Stimulated activated CD4-positive, alpha-beta T cell treated with anti-CD3 and anti-CD28 coated beads, TNF-alpha, amount 100 ng/mL, for 48 hours (primary cell): ENCODE measurements at regions not wholly inside any gene's neighbourhood (a gene's known extent, or its start where the extent isn't known, plus 50 kb on each side); places are given as distances from the start of the nearest gene placed in this dataset.
"Not testable (repeated sequence)": the region's sequence is repeated elsewhere in the genome, so short reads cannot be mapped to it uniquely, and the experiment has no call there.

ENCODE experiments used
- DNase-seq, 3 donors: peaks; one replicate each; pipeline ENCODE4 v3.0.0-alpha.2; 2020; ENCODE audit warnings: low read depth in 3 of 3

DNA sequence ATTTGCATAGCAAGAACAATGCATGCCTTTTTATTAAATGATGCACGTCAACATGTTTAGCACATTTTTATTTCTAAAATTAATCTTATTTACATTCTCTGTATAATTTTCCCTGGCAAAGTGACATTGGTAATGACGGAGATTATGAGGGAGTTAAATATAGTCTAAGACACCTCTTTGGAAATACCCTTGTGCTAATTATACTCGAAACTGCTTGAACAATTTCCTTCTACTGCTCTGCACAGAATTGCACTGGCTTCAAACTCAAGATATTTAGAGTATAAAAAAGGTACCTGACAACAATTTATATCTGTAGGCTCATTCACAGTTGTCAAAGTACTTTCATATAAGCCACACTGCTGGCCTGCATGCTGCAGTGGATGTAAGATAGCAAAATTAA lies 602.7 kb downstream of the NXPH1 start:
- DNase-seq, result no peak

DNA sequence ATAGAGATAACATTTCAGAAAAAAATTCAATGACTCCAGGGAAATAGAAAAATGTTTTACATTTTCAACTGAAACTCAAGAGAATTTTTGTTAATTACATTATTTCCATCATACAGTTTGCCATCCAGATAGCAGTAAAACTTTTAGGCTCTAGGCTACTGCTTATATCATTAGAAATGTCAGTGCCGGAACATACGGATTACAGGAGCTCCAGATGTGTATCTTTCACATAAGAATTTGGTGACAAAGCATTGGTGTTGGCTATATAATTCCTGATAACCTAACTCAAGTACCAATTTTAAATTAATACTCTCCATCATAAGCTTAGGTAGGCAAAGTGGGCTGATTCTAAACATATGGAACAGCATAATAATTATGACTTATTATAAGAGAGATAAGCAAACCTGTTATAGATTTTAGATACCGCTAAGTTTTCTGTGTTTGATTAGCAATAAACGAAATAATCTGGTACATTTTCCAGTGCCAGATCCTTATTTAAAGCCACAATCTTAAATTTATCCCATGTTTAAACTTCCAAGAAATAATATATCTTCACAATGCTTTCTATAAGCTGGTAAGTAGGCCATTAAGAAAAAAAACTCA lies 637.9 kb downstream of the NXPH1 start:
- DNase-seq, result no peak

- DNase-seq, result not testable (repeated sequence)
Measured at GRCh38 chr7:9075774-9076173, 642.4 kb downstream of the NXPH1 start.

- no peak for DNase-seq
Measured at GRCh38 chr7:9082203-9082602, 648.8 kb downstream of the NXPH1 start.

DNA sequence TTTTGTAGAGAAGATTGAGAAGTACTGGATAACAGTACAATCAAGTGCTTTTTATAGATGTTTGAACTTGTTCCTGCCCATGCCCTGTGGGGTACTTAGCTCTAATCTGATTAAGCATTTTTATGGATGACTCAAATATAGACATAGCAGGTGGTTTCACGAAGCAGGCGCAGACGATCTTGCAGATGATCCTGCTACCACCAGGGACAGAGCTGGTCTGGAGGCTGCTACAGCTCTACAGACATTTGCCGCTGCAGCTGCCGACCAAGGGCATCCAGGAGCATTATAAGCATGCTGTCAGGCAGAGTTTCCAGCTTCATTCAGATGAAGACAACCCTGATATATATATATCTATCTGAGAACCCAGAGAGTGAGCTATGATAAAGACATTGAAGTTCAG lies 650.4 kb downstream of the NXPH1 start:
- no peak for DNase-seq

GRCh38 chr7:9091282-9091681 lies 657.9 kb downstream of the NXPH1 start:
- DNase-seq, result no peak

- no peak for DNase-seq
Measured at GRCh38 chr7:9097565-9098060, 664.2 kb downstream of the NXPH1 start.

GRCh38 chr7:9100289-9100688 lies 666.9 kb downstream of the NXPH1 start:
- DNase-seq, result no peak

- DNase-seq, result no peak
Measured at GRCh38 chr7:9102846-9103245, 669.4 kb downstream of the NXPH1 start.

DNA sequence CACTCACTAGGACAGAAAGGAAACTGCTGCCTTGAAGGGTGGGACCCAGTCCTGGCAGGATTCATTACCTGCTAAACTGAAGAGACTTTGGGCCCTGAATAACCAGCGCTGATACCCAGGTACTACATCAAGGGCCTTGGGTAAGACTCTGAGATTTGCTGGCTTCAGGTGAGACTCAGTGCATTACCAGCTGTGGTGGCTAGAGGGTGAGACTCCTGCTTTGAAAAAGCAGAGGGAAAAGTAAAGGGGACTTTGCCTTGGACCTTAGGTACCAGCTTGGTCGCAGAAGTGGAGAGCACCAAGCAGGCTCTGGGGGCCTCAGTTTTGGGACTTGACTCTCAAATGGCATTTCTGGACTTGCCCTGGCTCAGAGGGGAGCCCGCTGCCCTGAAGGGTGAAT lies 673.3 kb downstream of the NXPH1 start:
- no peak for DNase-seq

DNA sequence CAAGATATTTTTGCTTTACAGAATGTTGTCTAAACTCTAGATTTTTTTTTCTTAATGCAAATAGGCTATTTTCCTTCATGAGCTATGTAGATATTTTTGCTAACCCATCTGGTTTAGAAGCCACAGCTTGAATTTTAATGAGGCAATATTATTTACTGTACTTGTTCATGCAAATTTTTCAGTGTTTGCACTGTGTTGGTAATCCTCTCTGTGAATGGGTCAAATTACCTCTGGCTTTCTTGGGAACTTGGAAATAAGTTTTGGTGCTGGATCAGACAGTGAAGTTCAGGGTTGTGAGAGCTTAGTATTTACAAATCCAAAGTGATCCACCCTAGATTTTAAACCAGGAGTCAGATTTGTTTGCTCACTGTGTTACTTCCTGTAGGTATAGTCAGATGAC lies 686.9 kb downstream of the NXPH1 start:
- DNase-seq, result no peak

- DNase-seq, result no peak
Measured at GRCh38 chr7:9124320-9124719, 690.9 kb downstream of the NXPH1 start.

DNA sequence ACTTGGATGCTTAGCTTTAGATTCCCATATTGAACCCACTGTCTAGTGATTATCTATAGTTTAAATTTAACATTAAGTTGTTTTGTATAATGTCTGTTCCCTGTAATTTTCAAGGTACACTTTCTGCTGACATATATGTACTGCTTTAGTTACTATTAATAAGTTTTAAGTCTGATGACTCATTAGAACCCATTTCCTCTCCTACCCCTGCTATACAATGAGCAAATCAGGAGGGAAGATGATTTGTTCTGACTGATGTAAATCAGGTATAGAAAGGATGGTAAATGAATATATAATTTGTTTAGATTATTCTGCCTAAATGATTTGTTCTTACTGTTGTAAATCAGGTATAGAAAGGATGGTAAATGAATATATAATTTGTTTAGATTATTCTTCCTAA lies 691.8 kb downstream of the NXPH1 start:
- DNase-seq, result no peak

DNA sequence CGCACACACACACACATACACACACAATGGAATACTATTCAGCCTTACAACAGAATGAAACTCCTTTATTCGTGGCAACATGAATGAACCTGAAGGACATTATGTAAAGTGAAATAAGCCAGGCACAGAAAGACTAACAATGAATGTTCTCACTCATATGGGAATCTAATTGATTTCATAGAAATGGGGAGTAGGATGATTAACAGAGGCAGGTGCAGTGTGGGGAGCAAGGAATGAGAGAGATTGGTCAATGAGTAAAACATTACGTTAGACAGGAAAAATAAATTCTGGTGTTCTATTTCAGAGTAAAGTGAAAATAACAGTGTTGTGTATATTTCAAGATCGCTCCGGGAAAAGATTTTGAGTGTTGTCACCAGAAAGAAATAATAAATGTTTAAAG lies 694.5 kb downstream of the NXPH1 start:
- no peak for DNase-seq

- DNase-seq, result no peak
Measured at GRCh38 chr7:9148687-9149086, 715.3 kb downstream of the NXPH1 start.

- no peak for DNase-seq
Measured at GRCh38 chr7:9149499-9150082, 716.2 kb downstream of the NXPH1 start.

- not testable (repeated sequence) for DNase-seq
Measured at GRCh38 chr7:9163691-9164090, 730.3 kb downstream of the NXPH1 start.

DNA sequence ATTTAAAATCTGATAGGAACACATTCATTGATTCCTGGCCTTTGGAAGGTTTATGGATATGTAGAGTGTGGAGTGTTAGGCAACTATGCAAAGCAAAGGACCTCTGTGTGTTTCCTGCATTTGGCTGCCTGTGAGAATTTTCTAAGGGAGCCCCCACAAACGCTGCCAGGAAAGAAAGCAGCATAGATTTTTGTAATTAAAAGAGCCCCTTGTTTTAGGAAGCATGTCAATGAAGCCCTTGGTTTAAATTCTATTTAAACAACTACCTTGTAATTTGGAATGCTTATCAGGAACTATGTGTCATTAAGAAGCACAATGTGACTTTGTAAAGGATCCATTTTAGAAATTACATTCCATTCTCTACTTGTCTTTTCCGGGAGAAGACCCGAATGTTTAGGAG lies 742.5 kb downstream of the NXPH1 start:
- no peak for DNase-seq

GRCh38 chr7:9181356-9181755 lies 747.9 kb downstream of the NXPH1 start:
- DNase-seq, result no peak

DNA sequence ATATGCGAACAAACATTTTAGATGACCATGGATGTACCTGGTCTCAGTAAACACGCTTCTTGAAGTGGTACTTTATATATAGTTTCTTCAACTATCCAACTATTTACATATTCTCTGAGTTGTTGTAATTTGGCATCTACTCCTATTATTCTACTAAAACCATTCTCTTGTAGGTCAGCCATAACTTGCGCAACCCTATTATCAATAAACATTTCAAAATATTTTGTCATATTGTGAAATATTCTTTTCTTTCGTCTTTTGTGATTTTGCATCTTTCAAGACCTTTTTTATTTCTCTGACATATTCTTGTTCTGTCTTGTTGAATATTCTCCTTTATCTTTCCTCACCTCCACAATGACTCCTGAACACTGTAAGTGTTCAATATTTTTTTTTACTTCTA lies 753.3 kb downstream of the NXPH1 start:
- no peak for DNase-seq

DNA sequence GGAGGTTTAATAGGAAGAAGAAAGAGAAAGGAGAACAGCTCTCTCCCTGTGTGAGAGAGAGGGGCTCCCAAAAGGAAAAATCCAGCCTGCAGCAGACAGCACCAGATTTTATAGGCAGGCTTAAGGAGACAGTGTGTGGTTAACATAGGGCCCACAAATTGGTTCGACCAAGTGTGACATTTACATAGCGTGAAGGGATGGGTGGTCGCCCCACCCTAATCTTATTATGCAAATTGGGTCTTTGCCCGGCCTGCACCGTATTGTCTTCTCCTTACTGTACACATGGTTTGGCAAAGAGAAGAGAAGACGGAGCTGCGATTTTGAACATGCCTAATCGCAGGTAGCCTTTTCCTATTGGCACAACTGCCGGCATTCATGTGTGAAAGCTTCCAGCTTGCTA lies 756.3 kb downstream of the NXPH1 start:
- DNase-seq, result no peak

DNA sequence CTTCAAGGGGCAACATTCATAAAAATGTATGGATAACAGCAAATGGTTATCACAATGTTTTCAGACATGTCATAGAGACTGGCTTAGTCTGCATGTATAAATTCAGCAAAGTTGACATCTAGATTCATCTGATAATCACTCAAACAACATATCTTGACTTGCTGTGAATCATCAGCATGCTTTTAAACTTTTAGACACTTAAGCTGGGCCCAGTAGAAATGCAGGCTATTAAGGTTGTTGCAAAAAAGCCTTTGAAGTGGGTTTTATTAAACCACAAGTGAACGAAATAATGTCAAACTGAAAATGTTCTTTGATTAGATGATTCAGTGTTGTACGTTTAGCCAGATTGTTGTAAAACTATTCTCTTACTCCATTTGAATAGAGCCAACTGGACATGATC lies 759.6 kb downstream of the NXPH1 start:
- no peak for DNase-seq

DNA sequence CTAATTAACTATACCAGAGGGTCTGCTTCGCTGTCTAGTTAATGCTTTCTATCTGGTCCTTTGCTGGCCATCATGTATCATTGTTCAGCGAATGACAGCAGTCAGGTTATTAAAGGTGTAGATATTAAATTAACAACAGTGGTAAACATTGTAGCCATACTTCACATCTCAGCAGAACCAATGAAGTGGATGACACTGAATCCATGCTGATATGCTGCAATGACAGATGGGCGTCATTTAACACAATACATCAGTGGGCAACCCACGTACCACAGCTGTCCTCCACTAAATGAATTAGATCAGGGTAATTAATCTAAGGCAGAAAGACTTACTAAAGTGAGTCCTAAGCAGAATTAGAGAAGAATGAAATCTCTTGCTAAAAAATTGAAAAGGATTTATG lies 767.2 kb downstream of the NXPH1 start:
- no peak for DNase-seq

GRCh38 chr7:9201928-9202327 lies 768.5 kb downstream of the NXPH1 start:
- no peak for DNase-seq
